GM23338 (cell line): ENCODE measurements at regions not wholly inside any gene's neighbourhood (a gene's known extent, or its start where the extent isn't known, plus 50 kb on each side); places are given as distances from the start of the nearest gene placed in this dataset.

Experiments used
- ATAC-seq: fragments of 200-7000 bp; cut with Tn5 transposase; 3 replicates; pipeline ENCODE4 v1.9.1; 2020
- DNase-seq: peaks from one replicate; pipeline ENCODE4 v3.0.0-alpha.2; 2015; ENCODE audit warnings: low spot score
- H2AFZ ChIP-seq: fragments of 200-600 bp; sonication (generic); 2 replicates; pipeline ENCODE4 v1.8.0; 2016; ENCODE audit warnings: antibody characterized with exemption, mild to moderate bottlenecking, moderate library complexity
- H3F3A ChIP-seq: fragments of 200-600 bp; sonication (generic); replicated peaks from 2 replicates; pipeline ENCODE4 v1.8.0; 2017; ENCODE audit warnings: antibody characterized with exemption, mixed run types, low read depth
- H3K27ac ChIP-seq: fragments of 200-600 bp; sonication (generic); 2 replicates; pipeline ENCODE4 v1.6.1; 2016; ENCODE audit warnings: low read depth
- H3K27me3 ChIP-seq: fragments of 200-600 bp; sonication (generic); 2 replicates; pipeline ENCODE4 v1.8.0; 2016; ENCODE audit warnings: mild to moderate bottlenecking, mixed run types, moderate library complexity; ENCODE audit not compliant: insufficient read depth
- H3K36me3 ChIP-seq: fragments of 200-600 bp; sonication (generic); 2 replicates; pipeline ENCODE4 v1.8.0; 2016; ENCODE audit warnings: mild to moderate bottlenecking; ENCODE audit not compliant: insufficient read depth
- H3K4me1 ChIP-seq: fragments of 200-600 bp; sonication (generic); 2 replicates; pipeline ENCODE4 v1.8.0; 2016; ENCODE audit warnings: mild to moderate bottlenecking, moderate library complexity; ENCODE audit not compliant: insufficient read depth
- H3K4me2 ChIP-seq: fragments of 200-600 bp; sonication (generic); 2 replicates; pipeline ENCODE4 v1.7.1; 2017; ENCODE audit warnings: mixed run types
- H3K4me3 ChIP-seq: fragments of 200-600 bp; sonication (generic); 2 replicates; pipeline ENCODE4 v1.6.1; 2016; ENCODE audit warnings: mixed run types
- H3K79me2 ChIP-seq: fragments of 200-600 bp; sonication (generic); replicated peaks from 2 replicates; pipeline ENCODE4 v1.8.0; 2017; ENCODE audit warnings: mild to moderate bottlenecking; ENCODE audit not compliant: insufficient read depth
- H3K9me2 ChIP-seq: fragments of 200-600 bp; sonication (generic); 2 replicates; pipeline ENCODE4 v1.8.0; 2017; ENCODE audit not compliant: insufficient read depth
- H4K20me1 ChIP-seq: fragments of 200-600 bp; sonication (generic); replicated peaks from 2 replicates; pipeline ENCODE4 v1.8.0; 2017; ENCODE audit warnings: mild to moderate bottlenecking; ENCODE audit not compliant: insufficient read depth
- H3K27ac Mint-ChIP-seq: 2 replicates; pipeline ENCODE4 v1.8.0; 2020; ENCODE audit warnings: inconsistent platforms, mild to moderate bottlenecking, moderate library complexity, mixed read lengths
- H3K27me3 Mint-ChIP-seq: 3 replicates; pipeline ENCODE4 v1.8.0; 2022; ENCODE audit warnings: low read depth, mild to moderate bottlenecking, moderate library complexity, mixed read lengths, inconsistent platforms; ENCODE audit not compliant: insufficient read depth, poor library complexity
- H3K36me3 Mint-ChIP-seq: 3 replicates; pipeline ENCODE4 v1.8.0; 2021; ENCODE audit warnings: low read depth, mild to moderate bottlenecking, inconsistent platforms, moderate library complexity, mixed read lengths
- H3K4me1 Mint-ChIP-seq: 3 replicates; pipeline ENCODE4 v1.8.0; 2020; ENCODE audit warnings: mild to moderate bottlenecking, inconsistent platforms, mixed read lengths
- H3K4me3 Mint-ChIP-seq: 3 replicates; pipeline ENCODE4 v1.8.0; 2021; ENCODE audit warnings: moderate library complexity, mild to moderate bottlenecking, inconsistent platforms, mixed read lengths
- H3K9me3 Mint-ChIP-seq: 3 replicates; pipeline ENCODE4 v1.8.0; 2020; ENCODE audit warnings: moderate library complexity, mild to moderate bottlenecking, inconsistent platforms, mixed read lengths
- EZH2 ChIP-seq: fragments of 200-600 bp; sonication (generic); IDR thresholded peaks from one replicate; pipeline ENCODE4 v1.8.0; 2017; ENCODE audit warnings: antibody characterized with exemption, mild to moderate bottlenecking, low read depth; ENCODE audit not compliant: unreplicated experiment
- JUNB ChIP-seq: IDR thresholded peaks from one replicate; pipeline ENCODE4 v1.6.1; 2016; ENCODE audit warnings: antibody characterized with exemption; ENCODE audit not compliant: unreplicated experiment
- POLR2AphosphoS5 ChIP-seq: IDR thresholded peaks from 2 replicates; pipeline ENCODE4 v1.6.1; 2016; ENCODE audit warnings: antibody characterized with exemption, low read depth
- REST ChIP-seq: IDR thresholded peaks from one replicate; pipeline ENCODE4 v1.6.1; 2018; ENCODE audit warnings: antibody characterized with exemption; ENCODE audit not compliant: unreplicated experiment
- STAT1 ChIP-seq: IDR thresholded peaks from one replicate; pipeline ENCODE4 v1.6.1; 2016; ENCODE audit warnings: antibody characterized with exemption; ENCODE audit not compliant: unreplicated experiment
- ZNF462 ChIP-seq: fragments of 250-450 bp; sonication (Bioruptor Pico); IDR thresholded peaks from 2 replicates; pipeline ENCODE4 v1.5.0; 2020; ENCODE audit warnings: mild to moderate bottlenecking, moderate library complexity

GRCh38 chr2:40872580-40872979, 420.7 kb upstream of the SLC8A1 start (continued):
- TF ChIP-seq REST (no peak), STAT1 (no peak), ZNF462 (CRISPR knock-in tag) (no peak), JUNB (no peak), EZH2 (no peak), POLR2AphosphoS5 (no peak)

- no peaks in the 10 kb centered on the region for H3K9me2 ChIP-seq
- DNase-seq (no peak), ATAC-seq (no peak)
- H3F3A ChIP-seq = no peaks in the 10 kb centered on the region
- H3K36me3 Mint-ChIP-seq = no peaks in the 10 kb centered on the region
- no peak overlapping the region for H3K4me2 ChIP-seq
- no peaks in the 10 kb centered on the region for H4K20me1 ChIP-seq
- H3K27ac ChIP-seq = no peak overlapping the region
- no peaks in the 10 kb centered on the region for H3K79me2 ChIP-seq
- H3K4me1 Mint-ChIP-seq = no peaks in the 10 kb centered on the region; the same call in 2 of the 3 replicates
- H3K4me3 ChIP-seq = no peak overlapping the region
- H3K27me3 ChIP-seq = no peaks in the 10 kb centered on the region
- H3K9me3 Mint-ChIP-seq = no peaks in the 10 kb centered on the region
- H3K4me1 ChIP-seq = no peaks in the 10 kb centered on the region
- H3K27me3 Mint-ChIP-seq = no peaks in the 10 kb centered on the region
- H3K27ac Mint-ChIP-seq = no peak overlapping the region
- H3K36me3 ChIP-seq = no peaks in the 10 kb centered on the region
- H2AFZ ChIP-seq = no peak overlapping the region
- H3K4me3 Mint-ChIP-seq = no peak overlapping the region
- no peak for TF ChIP-seq REST
These were observed 422.5 kb upstream of the SLC8A1 start for GRCh38 chr2:40874380-40874779.
